HCT116 (cell line): ENCODE measurements at regions not wholly inside any gene's neighbourhood (a gene's known extent, or its start where the extent isn't known, plus 50 kb on each side); places are given as distances from the start of the nearest gene placed in this dataset.

Source experiments
- ATAC-seq: fragments of 200-7000 bp; cut with Tn5 transposase; 2 replicates; pipeline ENCODE4 v1.9.1; 2020; ENCODE audit warnings: mild to moderate bottlenecking, moderate library complexity
- BruUV-seq: library from RNA; stranded (reverse); fragments of 400-500 nt; replicated peaks from 2 replicates; lab custom pipeline; 2021; lab: Mats Ljungman, UMichigan
- CTCF ChIA-PET: fragments of 300-600 bp; sonication (Branson Sonifier 250); formaldehyde crosslinking; loops from one replicate; lab custom pipeline; 2021; ENCODE audit warnings: antibody characterized with exemption; lab: Charles Lee
- POLR2A ChIA-PET: fragments of 300-600, 350-600 bp; sonication (Branson Sonifier 250); formaldehyde crosslinking; loops from one replicate; lab custom pipeline; 2021; ENCODE audit warnings: antibody characterized with exemption; lab: Charles Lee
- RAD21 ChIA-PET, 2 experiments: fragments of 300-600 bp; sonication (Branson Sonifier 250); formaldehyde crosslinking; loops; one replicate each; lab custom pipeline; 2023; ENCODE audit warnings: low total read pairs in 2 of 2; ENCODE audit not compliant: uncharacterized antibody in 2 of 2, unreplicated experiment in 2 of 2, low non-redundant PET in 1 of 2; lab: Charles Lee
- DNase-seq: peaks from one replicate; pipeline ENCODE4 v3.0.0-alpha.2; 2010; ENCODE audit warnings: low read depth, low spot score
- H2AFZ ChIP-seq: fragments of 200-600 bp; shearing (Covaris generic), sonication (generic); 2 replicates; pipeline ENCODE4 v1.6.1; 2017; ENCODE audit warnings: low read depth, mixed run types, mixed read lengths, antibody characterized with exemption, low read length; ENCODE audit not compliant: poor library complexity, severe bottlenecking
- H3K27ac ChIP-seq: 2 replicates; pipeline ENCODE4 v1.5.1; 2012; ENCODE audit warnings: low read depth, low read length
- H3K27me3 ChIP-seq: fragments of 200-600 bp; sonication (generic); 2 replicates; pipeline ENCODE4 v1.6.1; 2016; ENCODE audit warnings: mixed run types, low read length, mixed read lengths; ENCODE audit not compliant: insufficient read depth
- H3K36me3 ChIP-seq, 2 experiments: fragments of 200-500 bp in 1 of 2; fragments of 200-600 bp in 1 of 2; sonication (Bioruptor generic) in 1 of 2; sonication (generic) in 1 of 2; 2 replicates each; pipeline versions ENCODE4 v1.5.1 to v1.6.1; 2014 to 2016; ENCODE audit warnings: low read length in 2 of 2, inconsistent platforms in 1 of 2, mixed read lengths in 1 of 2, mixed run types in 1 of 2; ENCODE audit not compliant: insufficient read depth in 2 of 2, control insufficient read depth in 1 of 2
- H3K4me1 ChIP-seq, 2 experiments: fragments of 200-600 bp in 1 of 2; sonication (generic) in 1 of 2; 2 replicates each; pipeline versions ENCODE4 v1.5.1 to v1.6.1; 2012 to 2017; ENCODE audit warnings: low read length in 2 of 2, inconsistent platforms in 1 of 2, mild to moderate bottlenecking in 1 of 2, mixed read lengths in 1 of 2, mixed run types in 1 of 2, moderate library complexity in 1 of 2; ENCODE audit not compliant: insufficient read depth in 2 of 2, control insufficient read depth in 1 of 2
- H3K4me2 ChIP-seq: fragments of 200-600 bp; sonication (generic); 2 replicates; pipeline ENCODE4 v1.6.1; 2017; ENCODE audit warnings: mixed run types, low read length, mixed read lengths
- H3K4me3 ChIP-seq, 2 experiments: fragments of 200-600 bp in 1 of 2; sonication (generic) in 1 of 2; replicated peaks in 1 of 2; 2 replicates each; pipeline ENCODE4 v1.5.1; 2011 to 2016; ENCODE audit warnings: low read length in 2 of 2, control low read depth in 1 of 2, low read depth in 1 of 2, mild to moderate bottlenecking in 1 of 2, mixed read lengths in 1 of 2, mixed run types in 1 of 2
- H3K79me2 ChIP-seq: fragments of 200-600 bp; sonication (generic); 2 replicates; pipeline ENCODE4 v1.6.1; 2017; ENCODE audit warnings: mild to moderate bottlenecking, mixed run types, low read length, moderate library complexity, mixed read lengths; ENCODE audit not compliant: insufficient read depth
- H3K9ac ChIP-seq: fragments of 200-600 bp; sonication (generic); 2 replicates; pipeline ENCODE4 v1.6.1; 2016; ENCODE audit warnings: low read length, mixed read lengths
- H3K9me2 ChIP-seq: fragments of 200-600 bp; sonication (generic), shearing (Covaris generic); 2 replicates; pipeline ENCODE4 v1.6.1; 2017; ENCODE audit warnings: mixed run types, mild to moderate bottlenecking, moderate library complexity; ENCODE audit not compliant: insufficient read depth
- H3K9me3 ChIP-seq, 2 experiments: fragments of 200-500 bp in 1 of 2; fragments of 200-600 bp in 1 of 2; sonication (Bioruptor generic) in 1 of 2; sonication (generic) in 1 of 2; 2 replicates each; pipeline ENCODE4 v1.6.1; 2014 to 2017; ENCODE audit warnings: low read length in 2 of 2, mixed read lengths in 2 of 2, inconsistent platforms in 1 of 2, low read depth in 1 of 2, mild to moderate bottlenecking in 1 of 2, mixed run types in 1 of 2, moderate library complexity in 1 of 2; ENCODE audit not compliant: control insufficient read depth in 1 of 2, insufficient read depth in 1 of 2
- H4K20me1 ChIP-seq: fragments of 200-600 bp; sonication (generic), shearing (Covaris generic); 2 replicates; pipeline ENCODE4 v1.6.1; 2017; ENCODE audit warnings: mixed run types, mild to moderate bottlenecking, moderate library complexity; ENCODE audit not compliant: insufficient read depth
- EZH2 ChIP-seq: fragments of 200-600 bp; sonication (generic); IDR thresholded peaks from 2 replicates; pipeline ENCODE4 v1.6.1; 2017; ENCODE audit warnings: antibody characterized with exemption, mixed run types
- JUND ChIP-seq: IDR thresholded peaks from 2 replicates; pipeline ENCODE4 v1.6.1; 2012
- SRF ChIP-seq: IDR thresholded peaks from 2 replicates; pipeline ENCODE4 v1.6.1; 2012; ENCODE audit warnings: low read depth
- YY1 ChIP-seq: IDR thresholded peaks from 2 replicates; pipeline ENCODE4 v1.6.1; 2011; ENCODE audit warnings: low read length, low read depth, moderate library complexity, mild to moderate bottlenecking; ENCODE audit not compliant: insufficient replicate concordance; ENCODE audit errors: extremely low read depth
- ZFX ChIP-seq: fragments of 450-650 bp; IDR thresholded peaks from 2 replicates; pipeline ENCODE4 v1.6.1; 2017
- intact Hi-C: fragments of 100-400 bp; cut with micrococcal nuclease; formaldehyde crosslinking; loops from 2 replicates; pipeline ENCODE4 v1.10.0; 2022

GRCh38 chr1:82218846-82219245 is 418.1 kb downstream of the ADGRL2 start:
- Histone ChIP-seq H3K79me2 (no peaks in the 10 kb centered on the region), H3K27ac (no peak overlapping the region), H3K27me3 (no peaks in the 10 kb centered on the region), H2AFZ (no peak overlapping the region), H3K9ac (no peak overlapping the region), H3K9me2 (no peaks in the 10 kb centered on the region), H4K20me1 (no peaks in the 10 kb centered on the region), H3K4me1 (no peaks in the 10 kb centered on the region), H3K9me3 (peaks cover 0 to 10% of the 10 kb centered on the region in 2 experiments; a peak in 2 of 4 replicates), H3K36me3 (no peaks in the 10 kb centered on the region), H3K4me2 (no peak overlapping the region), H3K4me3 (no peak overlapping the region)
- no TSS peak for BruUV-seq
- intact Hi-C loops: no loop called here
- DNase-seq (no peak), ATAC-seq (no peak)
- TF ChIP-seq JUND (no peak), SRF (no peak)
- ChIA-PET POLR2A (no interaction called here), RAD21 (no interaction called here), CTCF (no interaction called here)

GRCh38 chr1:82215853-82216175 is 415.1 kb downstream of the ADGRL2 start:
- no peak for DNase-seq
- intact Hi-C loops: no loop called here
- RAD21 ChIA-PET: no interaction called here

More at GRCh38 chr1:82215853-82216175, 415.1 kb downstream of the ADGRL2 start:
- ChIA-PET CTCF (no interaction called here), POLR2A (no interaction called here)
- H2AFZ ChIP-seq: no peak overlapping the region
- no peaks in the 10 kb centered on the region for H3K9me2 ChIP-seq
- H3K9me3 ChIP-seq: peaks cover 0 to 7% of the 10 kb centered on the region in 2 experiments; a peak in 2 of 4 replicates
- H4K20me1 ChIP-seq: no peaks in the 10 kb centered on the region
- BruUV-seq: no TSS peak
- no peaks in the 10 kb centered on the region for H3K36me3 ChIP-seq
- H3K4me3 ChIP-seq: no peak overlapping the region
- H3K4me2 ChIP-seq: no peak overlapping the region
- no peaks in the 10 kb centered on the region for H3K4me1 ChIP-seq
- no peak for ATAC-seq
- H3K27me3 ChIP-seq: no peaks in the 10 kb centered on the region
- TF ChIP-seq EZH2: no peak
- no peak for TF ChIP-seq ZFX
- TF ChIP-seq YY1: no peak
- no peaks in the 10 kb centered on the region for H3K79me2 ChIP-seq
- H3K9ac ChIP-seq: no peak overlapping the region
- H3K27ac ChIP-seq: no peak overlapping the region
